NCI-H2171 (cell line): ENCODE measurements at regions not wholly inside any gene's neighbourhood (a gene's known extent, or its start where the extent isn't known, plus 50 kb on each side); places are given as distances from the start of the nearest gene placed in this dataset.
A peak's percentile ranks its signal among the peaks of the same experiment; 100 is the strongest.
"Not testable (repeated sequence)": the region's sequence is repeated elsewhere in the genome, so short reads cannot be mapped to it uniquely, and the experiment has no call there.

Experiments
- DNase-seq: peaks from one replicate; lab custom pipeline; 2025; lab: John Stamatoyannopoulos, UW

- DNase-seq: no peak
Measured at GRCh38 chr17:77796176-77796860, 162.2 kb upstream of the TNRC6C start.

DNA sequence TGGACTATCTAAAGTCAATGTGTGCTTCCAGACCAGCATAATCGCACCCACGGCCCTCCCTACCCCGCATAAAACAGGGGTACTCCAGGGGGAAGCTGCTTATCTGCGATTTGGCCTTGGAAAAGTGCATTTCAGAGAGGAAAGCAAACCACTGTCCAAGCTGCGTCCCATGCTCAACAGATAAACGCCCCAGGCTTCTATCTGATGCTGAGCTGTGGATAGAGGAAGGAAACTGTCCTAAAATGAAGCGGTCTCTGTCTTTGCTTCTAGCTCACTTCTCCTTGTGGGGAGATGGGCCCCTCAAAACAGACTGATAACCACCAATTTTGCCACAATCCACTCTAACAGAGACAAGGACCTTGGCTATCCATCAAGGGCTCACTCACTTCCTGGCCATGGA, 160.5 kb upstream of the TNRC6C start:
- DNase-seq: no peak

DNA sequence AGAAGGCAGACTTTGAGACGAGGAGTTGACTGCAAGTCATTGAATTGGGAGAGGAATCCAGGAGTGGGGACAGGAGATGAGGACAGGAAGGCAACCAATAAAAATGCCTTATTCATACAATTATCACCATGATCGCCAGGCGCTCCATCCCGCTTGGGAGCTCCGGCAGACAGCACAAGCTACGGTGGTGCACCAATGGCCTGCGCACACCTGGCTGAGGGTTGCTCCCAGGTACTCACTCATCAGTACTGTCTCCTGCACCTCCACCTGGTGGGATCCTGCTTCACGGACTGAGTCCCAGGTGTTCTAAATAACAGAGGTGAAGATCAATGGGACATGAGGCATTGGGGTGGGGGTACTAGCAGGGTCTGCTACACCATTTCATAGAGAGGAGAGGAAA, 160.0 kb upstream of the TNRC6C start:
- no peak for DNase-seq

DNA sequence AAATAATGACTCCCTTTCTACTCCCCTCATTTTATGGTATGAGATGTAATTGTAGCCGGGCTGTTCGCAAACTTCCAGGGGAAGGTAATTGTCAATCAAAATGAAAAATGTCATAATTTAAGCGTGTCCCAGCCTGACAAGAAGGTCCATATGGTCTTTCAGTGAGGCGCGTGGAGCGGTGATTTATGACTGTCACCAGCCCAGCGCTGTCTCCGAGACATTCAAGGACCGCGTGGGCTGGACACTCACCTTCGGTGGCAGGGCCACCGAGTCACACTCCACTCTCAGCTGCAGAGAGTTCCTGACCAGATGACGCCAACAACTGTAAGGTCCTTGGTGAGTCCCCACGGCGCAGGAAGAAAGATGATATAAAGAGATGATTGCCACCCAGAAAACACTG, 157.7 kb upstream of the TNRC6C start:
- peak; percentile 76 for DNase-seq

GRCh38 chr17:77801545-77802332, 156.8 kb upstream of the TNRC6C start:
- peak; percentile 83 for DNase-seq

- DNase-seq: peak; percentile 83
Measured at GRCh38 chr17:77802333-77802615, 156.2 kb upstream of the TNRC6C start.

DNA sequence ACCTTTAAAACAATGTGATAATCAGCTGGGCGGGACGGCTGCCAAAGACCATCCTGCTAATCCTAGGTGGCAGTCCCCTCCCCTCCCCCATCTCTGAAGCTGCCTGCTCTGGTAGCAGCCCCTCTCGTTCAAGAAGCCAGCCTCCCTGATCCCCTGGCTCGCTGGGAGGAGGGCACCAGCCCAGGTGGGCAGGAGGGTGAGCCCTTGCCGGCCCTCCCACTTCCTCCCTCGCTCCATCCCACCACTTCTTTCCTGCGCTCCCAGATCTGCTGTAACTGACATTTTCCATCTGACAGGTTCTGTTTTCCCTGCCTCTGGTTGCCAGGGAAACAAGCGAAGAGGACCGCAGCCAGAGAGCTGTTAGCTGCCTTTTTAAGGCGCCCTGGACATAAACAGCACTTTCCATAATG, 155.7 kb upstream of the TNRC6C start:
- DNase-seq: peak; percentile 87

DNA sequence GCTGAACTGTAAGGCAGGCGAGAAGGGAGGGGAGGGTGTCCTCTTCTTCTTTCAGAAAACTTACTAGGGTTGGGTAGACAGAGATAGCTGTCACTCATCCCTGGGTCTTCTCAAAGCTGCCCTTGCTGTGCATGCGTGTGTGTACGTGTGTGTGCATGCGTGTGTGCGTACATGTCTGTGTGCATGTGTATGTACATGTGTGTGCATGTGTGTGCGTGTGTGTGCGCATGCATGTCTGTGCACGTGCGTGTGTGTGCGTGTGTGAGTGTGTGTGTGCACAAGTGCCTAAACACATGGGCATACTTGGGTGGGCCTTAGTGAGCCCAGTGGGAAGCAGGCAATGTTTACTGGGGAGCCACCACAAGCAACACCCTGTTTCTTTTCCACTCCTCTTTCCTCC, 154.8 kb upstream of the TNRC6C start:
- DNase-seq: no peak

DNA sequence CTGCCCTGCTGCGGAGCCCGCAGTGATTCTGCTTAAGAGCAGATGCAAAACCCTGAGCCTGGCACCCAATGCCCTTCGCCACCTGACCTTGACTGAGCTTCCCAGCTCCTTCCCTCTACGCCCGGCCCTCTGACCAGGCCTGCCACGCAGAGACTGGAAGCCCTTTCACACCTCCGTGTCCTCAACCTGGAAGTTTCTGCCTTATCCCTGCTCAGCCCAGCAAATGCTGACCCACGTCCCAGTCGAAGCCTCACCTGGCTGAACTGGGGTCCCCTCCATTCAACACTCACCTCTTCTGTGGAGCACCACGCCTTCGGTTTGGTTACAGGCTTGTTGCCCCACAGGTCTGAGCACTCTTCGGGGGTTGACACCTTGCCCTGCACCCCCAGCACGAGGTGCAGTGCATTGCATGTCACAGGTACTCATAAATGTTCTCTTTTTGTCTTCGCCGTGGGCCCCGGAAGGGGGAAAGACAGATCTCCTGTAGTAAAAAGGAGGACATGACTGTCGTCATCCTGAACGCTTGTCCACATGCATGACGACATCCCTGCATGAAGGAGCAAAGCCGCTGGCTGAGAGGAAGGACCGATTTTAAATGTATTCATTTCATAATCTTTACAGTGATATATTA, 153.6 kb upstream of the TNRC6C start:
- no peak for DNase-seq

- not testable (repeated sequence) for DNase-seq
Measured at GRCh38 chr17:77805970-77806369, 152.5 kb upstream of the TNRC6C start.

DNA sequence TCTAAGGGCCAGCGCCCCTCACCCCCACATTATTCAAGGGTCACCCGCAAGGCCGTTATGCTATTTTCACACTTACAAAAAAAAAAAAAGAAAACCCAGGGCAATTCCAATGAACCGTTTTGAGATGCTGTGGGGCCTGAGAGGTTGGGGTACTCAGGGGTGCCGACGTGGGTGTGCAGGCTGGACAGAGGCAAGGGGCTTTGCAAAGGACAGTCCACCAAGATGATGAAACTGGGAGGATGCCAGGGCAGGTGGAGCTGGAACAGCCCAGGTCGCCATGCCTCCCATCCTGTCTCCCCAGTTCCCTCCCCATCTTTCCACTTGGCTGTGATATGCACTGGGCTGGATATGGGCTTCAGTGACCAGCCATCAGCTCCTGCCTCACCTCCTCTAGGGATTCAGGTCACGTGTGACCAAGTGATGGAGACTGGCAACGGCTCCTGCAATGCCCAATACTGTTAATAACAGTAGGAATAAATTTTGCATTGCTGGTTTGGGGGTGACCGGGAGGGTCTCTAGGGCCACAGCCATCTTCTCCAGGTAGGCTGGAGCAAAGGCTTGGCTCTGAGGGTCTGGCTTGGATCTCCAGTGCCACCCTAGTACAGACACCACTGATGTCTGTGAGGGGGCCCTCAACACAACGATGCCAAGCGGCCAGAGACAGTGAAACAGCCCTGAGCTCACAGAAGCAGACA, 151.3 kb upstream of the TNRC6C start:
- DNase-seq: no peak

DNA sequence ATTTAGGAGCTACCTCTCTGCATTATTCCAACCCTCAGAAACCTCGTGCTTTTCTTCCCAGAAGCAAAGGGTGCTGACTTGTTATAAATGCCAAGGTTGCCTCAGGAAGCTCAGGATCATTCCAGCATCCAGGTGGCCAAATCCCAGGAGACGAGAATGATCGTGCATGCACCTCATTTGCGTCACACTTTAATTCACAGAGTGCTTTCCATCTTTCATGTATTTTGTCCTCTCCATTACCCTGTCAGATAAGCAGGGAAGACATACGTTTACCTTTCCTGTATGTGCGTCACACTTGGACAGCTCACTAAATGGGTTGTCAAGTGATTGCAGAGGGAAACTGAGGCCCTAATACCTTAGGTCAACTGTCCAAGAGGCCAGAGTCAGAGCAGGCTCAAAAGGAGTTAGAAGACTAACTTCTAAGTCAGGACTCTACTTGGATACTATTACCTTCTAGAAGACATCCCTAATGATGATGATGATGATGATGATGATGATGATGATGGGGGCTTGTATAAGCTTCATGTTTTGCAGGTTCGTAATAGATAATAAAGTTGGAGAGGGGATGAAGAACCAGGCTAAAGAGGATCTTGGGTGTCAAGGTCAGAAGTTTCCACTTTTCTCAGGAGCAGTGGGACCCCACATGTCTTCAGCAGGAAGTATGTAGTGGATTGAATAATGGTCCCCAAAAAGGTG, 150.6 kb upstream of the TNRC6C start:
- peak; percentile 21 for DNase-seq

- DNase-seq: no peak
Measured at GRCh38 chr17:77808686-77809425, 149.6 kb upstream of the TNRC6C start.

- no peak for DNase-seq
Measured at GRCh38 chr17:77809814-77810213, 148.7 kb upstream of the TNRC6C start.

DNA sequence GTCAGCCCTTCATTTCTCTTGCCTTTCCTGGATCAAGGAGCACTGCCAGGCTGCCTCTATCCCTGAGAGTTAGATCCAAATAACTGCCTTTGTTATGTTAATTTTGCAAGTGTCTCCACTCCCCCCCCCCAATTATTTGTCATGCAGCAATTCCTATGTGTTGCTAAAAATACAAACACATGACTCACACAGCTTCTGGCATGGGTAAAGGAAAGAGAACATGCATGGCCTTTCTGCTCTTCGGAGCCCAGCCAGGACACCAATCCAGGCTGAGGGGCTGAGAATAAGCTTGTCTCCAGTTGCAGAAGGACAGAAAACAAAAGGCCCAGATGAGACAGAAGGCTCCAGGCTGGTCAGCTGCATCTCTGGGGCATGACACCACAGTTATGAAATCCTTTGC, 148.0 kb upstream of the TNRC6C start:
- no peak for DNase-seq

DNA sequence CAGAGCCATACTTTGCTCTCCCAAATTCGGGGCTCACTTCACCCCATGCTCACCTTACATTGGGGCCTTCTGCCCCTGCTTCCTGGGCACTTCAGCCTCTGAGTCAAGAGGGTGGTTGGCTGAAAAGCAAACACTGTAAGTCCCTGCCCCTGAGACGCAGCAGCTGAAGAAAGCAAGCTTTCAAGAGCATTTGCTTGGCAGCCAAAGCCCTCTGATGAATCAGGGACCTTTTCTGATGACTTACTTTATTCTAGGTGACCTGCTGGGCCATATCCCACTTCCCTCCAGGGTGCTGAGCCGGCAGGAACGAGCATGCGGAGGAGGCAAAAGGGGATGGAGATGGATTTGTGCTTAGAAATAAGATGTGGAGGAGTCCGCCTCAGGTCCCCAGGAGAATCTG, 147.0 kb upstream of the TNRC6C start:
- DNase-seq: no peak

- no peak for DNase-seq
Measured at GRCh38 chr17:77814091-77814772, 144.3 kb upstream of the TNRC6C start.

DNA sequence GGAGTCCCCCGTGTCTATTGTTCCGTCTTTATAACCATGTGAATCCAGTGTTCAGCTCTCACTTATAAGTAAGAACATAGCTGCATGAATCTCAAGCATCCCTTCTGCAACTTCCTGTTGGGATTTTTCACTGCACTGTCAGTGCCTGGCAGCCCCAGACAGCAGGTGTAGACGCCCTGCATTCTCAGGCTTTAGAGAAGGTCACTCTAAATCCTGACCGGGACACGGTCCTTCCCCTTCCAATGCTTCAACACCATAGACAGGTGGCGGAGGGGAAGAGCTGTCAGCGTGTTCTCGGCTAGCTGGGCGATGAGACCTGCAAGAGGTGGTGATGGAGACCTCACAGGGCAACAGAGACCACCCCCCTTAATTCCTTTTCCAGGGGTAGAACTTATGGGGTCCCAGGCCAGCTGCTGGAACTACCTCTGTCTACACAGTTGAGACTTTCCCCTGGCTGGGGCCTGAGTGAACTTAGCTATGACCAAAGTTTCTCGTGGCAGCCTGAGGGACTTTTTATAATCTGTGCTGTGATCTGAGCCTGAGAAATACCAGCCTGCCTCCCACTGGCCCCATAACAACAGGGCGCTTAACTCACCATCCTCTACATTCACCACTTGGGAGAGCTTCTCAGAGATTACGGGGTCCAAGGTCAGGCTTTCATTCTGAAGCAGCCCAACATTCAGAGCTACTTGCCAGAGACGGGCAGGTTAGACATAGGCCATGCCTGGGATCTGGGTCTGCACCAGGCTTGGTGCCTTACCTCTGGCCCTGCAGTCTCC, 143.2 kb upstream of the TNRC6C start:
- no peak for DNase-seq

GRCh38 chr17:77817953-77818352, 140.6 kb upstream of the TNRC6C start:
- no peak for DNase-seq

DNA sequence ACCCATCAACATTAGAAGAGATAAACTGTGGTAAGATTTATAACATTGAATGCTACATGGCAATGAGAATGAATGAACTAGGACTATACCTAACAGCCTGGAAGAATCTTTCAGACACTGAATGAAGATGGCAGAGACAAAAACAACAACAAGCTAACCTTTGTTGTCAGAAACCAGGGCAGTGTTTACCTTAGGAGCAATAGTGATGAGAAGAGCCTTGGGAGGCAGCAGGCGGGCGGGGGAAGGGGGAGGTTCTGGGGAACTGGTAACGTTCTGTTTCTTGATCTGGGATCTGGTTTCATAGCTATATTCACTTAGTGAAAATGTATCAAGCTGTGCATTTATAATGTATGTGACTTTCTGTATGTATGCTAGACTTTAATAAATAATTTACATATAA, 139.0 kb upstream of the TNRC6C start:
- DNase-seq: peak; percentile 64
